Peyer's patch (tissue), 4 donors: ENCODE measurements at regions not wholly inside any gene's neighbourhood (a gene's known extent, or its start where the extent isn't known, plus 50 kb on each side); places are given as distances from the start of the nearest gene placed in this dataset.

Source experiments
- POLR2A ChIP-seq, 2 donors: fragments of 450-650 bp; IDR thresholded peaks; one replicate each; pipeline ENCODE4 v1.5.1; 2017; ENCODE audit warnings: antibody characterized with exemption in 2 of 2, mild to moderate bottlenecking in 2 of 2, moderate library complexity in 2 of 2
- TF ChIP-seq, protein P1 (sequence below), 6 experiments: fragments of 450-650 bp in 4 of 6; fragments of 200-600 bp in 2 of 6; sonication (generic) in 1 of 6; IDR thresholded peaks; one replicate each; pipeline ENCODE4 v1.5.1; 2017 to 2019; ENCODE audit warnings: antibody characterized with exemption in 6 of 6, mild to moderate bottlenecking in 3 of 6, moderate library complexity in 1 of 6

DNA sequence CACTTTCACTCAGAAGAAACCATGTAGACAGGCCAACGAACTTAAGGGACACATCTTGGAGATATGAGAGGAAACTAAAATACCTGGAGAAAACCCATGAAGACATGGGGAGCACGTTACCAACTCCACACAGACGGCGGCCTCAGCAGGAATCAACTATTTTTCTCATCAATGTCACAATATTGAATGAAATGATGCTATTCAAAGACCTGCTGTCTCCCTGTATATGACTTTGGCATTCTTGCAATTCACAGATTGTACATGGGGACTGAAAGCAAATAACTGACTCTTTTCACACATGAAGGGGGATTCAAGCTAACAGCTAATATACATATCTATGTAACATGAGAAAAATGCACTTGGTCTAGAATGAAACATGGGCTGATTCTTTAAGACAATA is 869.0 kb downstream of the NXPH1 start:
- no peak for TF ChIP-seq POLR2A (IDR thresholded peaks at IDR 0.05)
- TF ChIP-seq, protein P1, sequence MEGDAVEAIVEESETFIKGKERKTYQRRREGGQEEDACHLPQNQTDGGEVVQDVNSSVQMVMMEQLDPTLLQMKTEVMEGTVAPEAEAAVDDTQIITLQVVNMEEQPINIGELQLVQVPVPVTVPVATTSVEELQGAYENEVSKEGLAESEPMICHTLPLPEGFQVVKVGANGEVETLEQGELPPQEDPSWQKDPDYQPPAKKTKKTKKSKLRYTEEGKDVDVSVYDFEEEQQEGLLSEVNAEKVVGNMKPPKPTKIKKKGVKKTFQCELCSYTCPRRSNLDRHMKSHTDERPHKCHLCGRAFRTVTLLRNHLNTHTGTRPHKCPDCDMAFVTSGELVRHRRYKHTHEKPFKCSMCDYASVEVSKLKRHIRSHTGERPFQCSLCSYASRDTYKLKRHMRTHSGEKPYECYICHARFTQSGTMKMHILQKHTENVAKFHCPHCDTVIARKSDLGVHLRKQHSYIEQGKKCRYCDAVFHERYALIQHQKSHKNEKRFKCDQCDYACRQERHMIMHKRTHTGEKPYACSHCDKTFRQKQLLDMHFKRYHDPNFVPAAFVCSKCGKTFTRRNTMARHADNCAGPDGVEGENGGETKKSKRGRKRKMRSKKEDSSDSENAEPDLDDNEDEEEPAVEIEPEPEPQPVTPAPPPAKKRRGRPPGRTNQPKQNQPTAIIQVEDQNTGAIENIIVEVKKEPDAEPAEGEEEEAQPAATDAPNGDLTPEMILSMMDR (IDR thresholded peaks at IDR 0.05): no peak
